ENCODE measurements at regions not wholly inside any gene's neighbourhood (a gene's known extent, or its start where the extent isn't known, plus 50 kb on each side); places are given as distances from the start of the nearest gene placed in this dataset.
"Not testable (repeated sequence)": the region's sequence is repeated elsewhere in the genome, so short reads cannot be mapped to it uniquely, and the experiment has no call there.

GRCh38 chrX:35562395-35562794 lies 235.7 kb upstream of the MAGEB16 start:
- no peak overlapping the region for H3K4me2 ChIP-seq (ENCODE audit: low read length)
- H3K9me3 ChIP-seq (ENCODE audit: low read length) = no peaks in the 10 kb centered on the region
- H3K79me2 ChIP-seq (replicated peaks; ENCODE audit: insufficient read depth, low read length) = no peaks in the 10 kb centered on the region
- H3K9me2 ChIP-seq (ENCODE audit: insufficient read depth, low read length) = no peaks in the 10 kb centered on the region
- H4K20me1 ChIP-seq (ENCODE audit: insufficient read depth) = no peaks in the 10 kb centered on the region
- H3K4me3 ChIP-seq (ENCODE audit: low read length) = no peak overlapping the region
- no peaks in the 10 kb centered on the region for H3K27me3 ChIP-seq (ENCODE audit: insufficient read depth, low read depth, low read length)
- no peak overlapping the region for H3K27ac ChIP-seq (ENCODE audit: low read length)
- H2AFZ ChIP-seq (ENCODE audit: low read depth, low read length) = no peak overlapping the region
- H3K36me3 ChIP-seq (ENCODE audit: insufficient read depth, low read length) = no peaks in the 10 kb centered on the region
- no peaks in the 10 kb centered on the region for H3F3A ChIP-seq (ENCODE audit: insufficient read depth, low read length, poor library complexity, severe bottlenecking)
- TF ChIP-seq SMC3 (conservative IDR thresholded peaks at IDR 0.05; ENCODE audit: poor library complexity) = no peak
- TF ChIP-seq MXI1 (conservative IDR thresholded peaks at IDR 0.05; ENCODE audit: poor library complexity, severe bottlenecking) = no peak
- no peak overlapping the region for H3K9ac ChIP-seq (ENCODE audit: low read length)

- Histone ChIP-seq H2AFZ (ENCODE audit: low read depth, low read length) (no peak overlapping the region), H3K79me2 (replicated peaks; ENCODE audit: insufficient read depth, low read length) (no peaks in the 10 kb centered on the region), H3K9ac (ENCODE audit: low read length) (no peak overlapping the region), H4K20me1 (ENCODE audit: insufficient read depth) (no peaks in the 10 kb centered on the region), H3F3A (ENCODE audit: insufficient read depth, low read length, poor library complexity, severe bottlenecking) (no peaks in the 10 kb centered on the region), H3K27ac (ENCODE audit: low read length) (no peak overlapping the region), H3K4me2 (ENCODE audit: low read length) (no peak overlapping the region), H3K27me3 (ENCODE audit: insufficient read depth, low read depth, low read length) (no peaks in the 10 kb centered on the region), H3K9me3 (ENCODE audit: low read length) (no peaks in the 10 kb centered on the region), H3K9me2 (ENCODE audit: insufficient read depth, low read length) (no peaks in the 10 kb centered on the region), H3K36me3 (ENCODE audit: insufficient read depth, low read length) (no peaks in the 10 kb centered on the region), H3K4me3 (ENCODE audit: low read length) (no peak overlapping the region)
- no peak for TF ChIP-seq EP300 (conservative IDR thresholded peaks at IDR 0.05; ENCODE audit: poor library complexity, severe bottlenecking)
- no peak for TF ChIP-seq CTCF (IDR thresholded peaks at IDR 0.05; ENCODE audit: poor library complexity, severe bottlenecking)
- no peak for TF ChIP-seq SMC3 (conservative IDR thresholded peaks at IDR 0.05; ENCODE audit: poor library complexity)
- no peak for TF ChIP-seq EZH2 (IDR thresholded peaks at IDR 0.05; ENCODE audit: borderline replicate concordance, insufficient read depth, low read length, poor library complexity, severe bottlenecking)
- TF ChIP-seq RAD21 (conservative IDR thresholded peaks at IDR 0.05) = no peak
- no peak for TF ChIP-seq TAF1 (IDR thresholded peaks at IDR 0.05; ENCODE audit: low read depth)
- TF ChIP-seq POLR2AphosphoS5 (IDR thresholded peaks at IDR 0.05) = no peak
- no peak for TF ChIP-seq MXI1 (conservative IDR thresholded peaks at IDR 0.05; ENCODE audit: poor library complexity, severe bottlenecking)
- TF ChIP-seq REST (IDR thresholded peaks at IDR 0.05; ENCODE audit: borderline replicate concordance) = no peak
Measured at GRCh38 chrX:35590210-35590609, 207.9 kb upstream of the MAGEB16 start.

- H3F3A ChIP-seq (ENCODE audit: insufficient read depth, low read length, poor library complexity, severe bottlenecking); H3K27ac ChIP-seq (ENCODE audit: low read length); H3K9ac ChIP-seq (ENCODE audit: low read length); H2AFZ ChIP-seq (ENCODE audit: low read depth, low read length); H3K27me3 ChIP-seq (ENCODE audit: insufficient read depth, low read depth, low read length); H3K9me3 ChIP-seq (ENCODE audit: low read length); H4K20me1 ChIP-seq (ENCODE audit: insufficient read depth); H3K9me2 ChIP-seq (ENCODE audit: insufficient read depth, low read length); H3K79me2 ChIP-seq (replicated peaks; ENCODE audit: insufficient read depth, low read length); H3K36me3 ChIP-seq (ENCODE audit: insufficient read depth, low read length); H3K4me3 ChIP-seq (ENCODE audit: low read length); H3K4me2 ChIP-seq (ENCODE audit: low read length): not testable (repeated sequence)
Measured at GRCh38 chrX:35611562-35611961, 186.6 kb upstream of the MAGEB16 start.

Measured in neural cell (in vitro differentiated cells).